ENCODE measurements at regions not wholly inside any gene's neighbourhood (a gene's known extent, or its start where the extent isn't known, plus 50 kb on each side); places are given as distances from the start of the nearest gene placed in this dataset.

DNA sequence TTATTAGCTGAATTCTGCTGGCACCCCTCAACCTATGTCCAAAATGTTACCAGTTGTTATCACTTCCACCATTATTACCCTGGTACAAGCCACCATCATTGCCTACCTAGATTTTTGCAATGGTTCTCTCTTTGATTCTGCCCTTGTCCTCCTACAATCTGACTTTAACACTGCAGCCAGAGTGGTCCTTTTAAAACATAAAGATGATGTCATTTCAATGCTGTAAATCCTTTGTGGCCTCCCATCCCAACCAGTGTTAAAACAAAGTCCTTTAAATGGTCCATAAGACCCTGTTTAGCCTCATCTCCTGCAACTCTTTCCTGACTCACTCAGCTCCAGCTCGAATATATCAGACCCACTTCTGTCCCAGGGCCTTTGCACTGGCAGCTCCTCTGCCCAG, 54.9 kb upstream of the FSTL4 start:
- TF ChIP-seq, protein P1, sequence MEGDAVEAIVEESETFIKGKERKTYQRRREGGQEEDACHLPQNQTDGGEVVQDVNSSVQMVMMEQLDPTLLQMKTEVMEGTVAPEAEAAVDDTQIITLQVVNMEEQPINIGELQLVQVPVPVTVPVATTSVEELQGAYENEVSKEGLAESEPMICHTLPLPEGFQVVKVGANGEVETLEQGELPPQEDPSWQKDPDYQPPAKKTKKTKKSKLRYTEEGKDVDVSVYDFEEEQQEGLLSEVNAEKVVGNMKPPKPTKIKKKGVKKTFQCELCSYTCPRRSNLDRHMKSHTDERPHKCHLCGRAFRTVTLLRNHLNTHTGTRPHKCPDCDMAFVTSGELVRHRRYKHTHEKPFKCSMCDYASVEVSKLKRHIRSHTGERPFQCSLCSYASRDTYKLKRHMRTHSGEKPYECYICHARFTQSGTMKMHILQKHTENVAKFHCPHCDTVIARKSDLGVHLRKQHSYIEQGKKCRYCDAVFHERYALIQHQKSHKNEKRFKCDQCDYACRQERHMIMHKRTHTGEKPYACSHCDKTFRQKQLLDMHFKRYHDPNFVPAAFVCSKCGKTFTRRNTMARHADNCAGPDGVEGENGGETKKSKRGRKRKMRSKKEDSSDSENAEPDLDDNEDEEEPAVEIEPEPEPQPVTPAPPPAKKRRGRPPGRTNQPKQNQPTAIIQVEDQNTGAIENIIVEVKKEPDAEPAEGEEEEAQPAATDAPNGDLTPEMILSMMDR (IDR thresholded peaks at IDR 0.05; ENCODE audit: low read depth, low read length, poor library complexity, severe bottlenecking): no peak
- TF ChIP-seq EZH2phosphoT487 (IDR thresholded peaks at IDR 0.05; ENCODE audit: borderline replicate concordance, low read length): no peak
